AG04450 (cell line): ENCODE measurements at regions not wholly inside any gene's neighbourhood (a gene's known extent, or its start where the extent isn't known, plus 50 kb on each side); places are given as distances from the start of the nearest gene placed in this dataset.

Experiments
- CTCF ChIA-PET: fragments of 300-600, 350-600 bp; formaldehyde crosslinking; extraction: SDS; loops from one replicate; lab custom pipeline; 2022; ENCODE audit warnings: antibody characterized with exemption, inconsistent platforms; lab: Charles Lee
- POLR2A ChIA-PET: fragments of 350-600 bp; formaldehyde crosslinking; extraction: SDS; loops from one replicate; lab custom pipeline; 2021; ENCODE audit warnings: antibody characterized with exemption, inconsistent platforms; lab: Yijun Ruan, JAX
- DNase-seq: peaks from one replicate; pipeline ENCODE4 v3.0.0-alpha.2; 2011; ENCODE audit warnings: low read depth, low spot score
- H3K27ac ChIP-seq: one replicate; pipeline ENCODE4 v1.5.1; 2012; ENCODE audit warnings: low read depth, low read length, control low read depth
- H3K27me3 ChIP-seq: one replicate; pipeline ENCODE4 v1.6.0; 2012; ENCODE audit warnings: low read length; ENCODE audit not compliant: control insufficient read depth, insufficient read depth
- H3K4me3 ChIP-seq: 2 replicates; pipeline ENCODE4 v1.5.1; 2011; ENCODE audit warnings: mild to moderate bottlenecking, low read depth, low read length, control low read depth
- H3K9me3 ChIP-seq: 2 replicates; pipeline ENCODE4 v1.5.1; 2012; ENCODE audit warnings: low read length; ENCODE audit not compliant: control insufficient read depth, insufficient read depth
- TF ChIP-seq, protein P1 (sequence below): IDR thresholded peaks from 2 replicates; pipeline ENCODE4 v1.5.1; 2011; ENCODE audit warnings: low read depth, low read length, control low read depth, inconsistent platforms

DNA sequence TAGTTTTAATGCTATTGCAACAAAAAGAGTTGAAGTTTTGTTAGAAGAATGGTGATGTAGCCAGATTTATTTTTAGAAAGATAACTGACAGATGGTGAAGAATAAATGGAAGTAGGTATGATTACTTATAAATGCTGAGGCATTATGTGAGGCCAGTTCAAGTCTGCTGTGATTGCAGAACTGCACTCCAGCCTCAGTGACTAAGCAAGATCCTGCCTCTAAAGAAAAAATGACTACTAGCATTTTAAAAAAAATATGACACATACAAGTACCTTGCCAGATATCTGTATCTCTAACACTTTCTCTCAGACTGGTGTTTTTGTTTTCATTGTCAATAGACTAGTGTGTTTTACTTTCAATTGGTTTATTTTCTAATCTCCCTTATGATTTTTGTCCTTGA is 1242.4 kb upstream of the ADGRL4 start:
- H3K27me3 ChIP-seq: no peaks in the 10 kb centered on the region
- ChIA-PET CTCF (interaction anchor here (0.8 kb wide), 1 partner anchor 1408 kb away, joined by 3 read pairs; no protein-coding TSS in a partner anchor), POLR2A (no interaction called here)
- H3K9me3 ChIP-seq: no peaks in the 10 kb centered on the region
- TF ChIP-seq, protein P1, sequence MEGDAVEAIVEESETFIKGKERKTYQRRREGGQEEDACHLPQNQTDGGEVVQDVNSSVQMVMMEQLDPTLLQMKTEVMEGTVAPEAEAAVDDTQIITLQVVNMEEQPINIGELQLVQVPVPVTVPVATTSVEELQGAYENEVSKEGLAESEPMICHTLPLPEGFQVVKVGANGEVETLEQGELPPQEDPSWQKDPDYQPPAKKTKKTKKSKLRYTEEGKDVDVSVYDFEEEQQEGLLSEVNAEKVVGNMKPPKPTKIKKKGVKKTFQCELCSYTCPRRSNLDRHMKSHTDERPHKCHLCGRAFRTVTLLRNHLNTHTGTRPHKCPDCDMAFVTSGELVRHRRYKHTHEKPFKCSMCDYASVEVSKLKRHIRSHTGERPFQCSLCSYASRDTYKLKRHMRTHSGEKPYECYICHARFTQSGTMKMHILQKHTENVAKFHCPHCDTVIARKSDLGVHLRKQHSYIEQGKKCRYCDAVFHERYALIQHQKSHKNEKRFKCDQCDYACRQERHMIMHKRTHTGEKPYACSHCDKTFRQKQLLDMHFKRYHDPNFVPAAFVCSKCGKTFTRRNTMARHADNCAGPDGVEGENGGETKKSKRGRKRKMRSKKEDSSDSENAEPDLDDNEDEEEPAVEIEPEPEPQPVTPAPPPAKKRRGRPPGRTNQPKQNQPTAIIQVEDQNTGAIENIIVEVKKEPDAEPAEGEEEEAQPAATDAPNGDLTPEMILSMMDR: no peak
- no peak for DNase-seq
- no peak overlapping the region for H3K27ac ChIP-seq
- H3K4me3 ChIP-seq: no peak overlapping the region

DNA sequence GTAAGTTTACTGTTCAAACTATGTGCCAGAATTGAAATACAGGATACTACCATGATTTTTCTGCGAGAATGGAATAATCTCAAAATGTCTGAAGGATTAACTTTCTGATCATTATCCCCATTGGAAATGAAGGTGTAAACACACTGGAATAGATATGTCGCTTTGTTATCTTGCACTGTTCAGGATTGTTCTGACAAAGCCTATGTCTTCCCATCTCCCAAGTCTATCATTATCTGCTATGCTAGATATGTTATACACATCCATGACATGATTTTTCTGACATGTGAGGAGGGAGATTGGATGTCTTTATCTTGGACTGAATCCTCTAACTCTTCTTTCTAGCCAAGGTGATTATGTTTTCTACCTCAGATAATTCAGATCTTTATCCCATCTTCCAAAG is 1239.3 kb upstream of the ADGRL4 start:
- H3K27ac ChIP-seq: no peak overlapping the region
- TF ChIP-seq, protein P1: no peak
- POLR2A ChIA-PET: no interaction called here
- H3K4me3 ChIP-seq: no peak overlapping the region
- no peaks in the 10 kb centered on the region for H3K9me3 ChIP-seq
- no peaks in the 10 kb centered on the region for H3K27me3 ChIP-seq
- CTCF ChIA-PET: interaction anchor here (0.6 kb wide), 1 partner anchor 29 kb away, joined by 3 read pairs; no protein-coding TSS in a partner anchor
- no peak for DNase-seq

DNA sequence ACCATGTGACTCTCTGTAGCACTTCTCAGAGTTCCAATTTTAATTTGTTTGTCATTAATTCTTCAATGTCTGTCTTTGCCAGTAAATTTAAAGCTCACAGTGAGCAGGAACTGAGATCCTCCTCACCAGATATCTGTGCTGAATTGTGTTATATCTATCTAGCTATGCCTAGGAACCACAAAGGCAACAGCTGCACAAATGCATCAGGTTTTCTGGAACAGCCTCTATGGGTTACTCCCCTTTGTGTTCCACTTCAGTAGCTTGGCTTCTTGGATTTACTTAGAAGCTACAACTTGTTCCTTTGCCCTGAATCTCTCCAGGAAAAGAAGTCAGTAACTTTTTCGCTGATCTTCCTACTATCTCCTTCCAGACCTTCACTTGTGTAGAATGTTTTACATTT is 1237.8 kb upstream of the ADGRL4 start:
- no peak overlapping the region for H3K4me3 ChIP-seq
- TF ChIP-seq, protein P1: no peak
- no peak overlapping the region for H3K27ac ChIP-seq
- no peaks in the 10 kb centered on the region for H3K9me3 ChIP-seq
- no peak for DNase-seq
- POLR2A ChIA-PET: no interaction called here
- CTCF ChIA-PET: no interaction called here
- no peaks in the 10 kb centered on the region for H3K27me3 ChIP-seq

DNA sequence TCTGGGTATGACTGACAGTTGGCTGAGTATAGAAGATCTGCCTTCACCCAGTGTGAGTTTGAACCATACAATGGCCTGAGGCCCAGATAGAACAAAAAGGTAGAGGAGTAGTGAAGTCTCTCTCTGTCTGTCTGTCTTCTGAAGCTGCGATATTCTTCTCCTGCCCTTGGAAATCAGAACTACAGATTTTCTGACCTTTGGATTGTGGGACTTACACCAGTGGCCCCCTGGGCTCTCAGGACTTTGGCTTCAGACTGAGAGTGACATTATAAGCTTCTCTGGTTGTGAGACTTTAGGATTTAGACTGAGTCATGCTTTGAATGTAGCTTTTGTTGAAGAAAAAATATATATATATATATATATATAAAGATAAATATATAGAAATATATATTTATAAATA is 1235.0 kb upstream of the ADGRL4 start:
- CTCF ChIA-PET: no interaction called here
- H3K27ac ChIP-seq: no peak overlapping the region
- no peaks in the 10 kb centered on the region for H3K9me3 ChIP-seq
- TF ChIP-seq, protein P1: no peak
- no peak overlapping the region for H3K4me3 ChIP-seq
- H3K27me3 ChIP-seq: no peaks in the 10 kb centered on the region
- no peak for DNase-seq
- POLR2A ChIA-PET: no interaction called here

DNA sequence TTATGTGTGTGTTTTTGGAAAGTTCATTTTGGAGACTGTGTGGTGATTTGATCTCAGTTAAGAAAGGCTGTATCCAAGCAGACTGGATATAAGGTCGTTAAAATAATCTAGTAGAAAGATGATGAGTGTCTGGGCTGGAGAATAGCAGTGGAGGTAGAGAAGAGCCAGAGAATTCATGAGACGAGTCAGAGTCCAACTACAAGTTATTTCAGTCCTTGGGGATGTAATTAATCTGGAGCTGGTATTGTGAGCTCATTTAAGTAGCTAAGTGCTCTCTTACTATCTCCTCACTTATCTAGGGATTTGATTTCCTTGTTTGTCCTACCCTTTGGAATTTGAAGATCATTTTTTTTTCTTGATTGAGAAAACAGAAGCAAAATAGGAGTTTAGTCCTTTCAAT is 1219.0 kb upstream of the ADGRL4 start:
- ChIA-PET POLR2A (no interaction called here), CTCF (no interaction called here)
- no peak for DNase-seq
- Histone ChIP-seq H3K9me3 (no peaks in the 10 kb centered on the region), H3K27ac (no peak overlapping the region), H3K27me3 (no peaks in the 10 kb centered on the region), H3K4me3 (no peak overlapping the region)
- TF ChIP-seq, protein P1: no peak
